Suprapubic skin (tissue), 4 donors: ENCODE measurements at regions not wholly inside any gene's neighbourhood (a gene's known extent, or its start where the extent isn't known, plus 50 kb on each side); places are given as distances from the start of the nearest gene placed in this dataset.

Experiments used
- CTCF ChIP-seq, 2 donors: fragments of 200-600 bp in 1 of 2; fragments of 450-650 bp in 1 of 2; sonication (generic) in 1 of 2; IDR thresholded peaks; one replicate each; pipeline ENCODE4 v1.5.1; 2016 to 2019; ENCODE audit warnings: antibody characterized with exemption in 2 of 2, mild to moderate bottlenecking in 1 of 2, moderate library complexity in 1 of 2
- EP300 ChIP-seq: sonication (generic); formaldehyde crosslinking; IDR thresholded peaks from one replicate; pipeline ENCODE4 v1.6.1; 2017; ENCODE audit warnings: antibody characterized with exemption
- POLR2A ChIP-seq, 2 donors: fragments of 450-650 bp; IDR thresholded peaks; one replicate each; pipeline ENCODE4 v1.6.1; 2017; ENCODE audit warnings: antibody characterized with exemption in 2 of 2, mild to moderate bottlenecking in 2 of 2, moderate library complexity in 2 of 2
- POLR2AphosphoS5 ChIP-seq, 3 donors: sonication (generic); formaldehyde crosslinking; IDR thresholded peaks; one replicate each; pipeline ENCODE4 v1.6.1; 2017; ENCODE audit warnings: antibody characterized with exemption in 3 of 3

- TF ChIP-seq CTCF (IDR thresholded peaks at IDR 0.05) = no peak
- TF ChIP-seq POLR2A (IDR thresholded peaks at IDR 0.05) = no peak
- TF ChIP-seq EP300 = no peak
- TF ChIP-seq POLR2AphosphoS5 (IDR thresholded peaks at IDR 0.05) = no peak
Measured at GRCh38 chr22:22949953-22950352, 62.3 kb downstream of the IGLL5 start.
